GM12878 (cell line): ENCODE measurements at regions not wholly inside any gene's neighbourhood (a gene's known extent, or its start where the extent isn't known, plus 50 kb on each side); places are given as distances from the start of the nearest gene placed in this dataset.
A peak's percentile ranks its signal among the peaks of the same experiment; 100 is the strongest.

Source experiments
- ATAC-seq: fragments of 200-7000 bp; cut with Tn5 transposase; 3 replicates; pipeline ENCODE4 v1.9.1; 2020; ENCODE audit warnings: mild to moderate bottlenecking, moderate library complexity
- BruUV-seq: library from RNA; stranded (reverse); fragments of 400-500 nt; replicated peaks from 2 replicates; lab custom pipeline; 2021; lab: Mats Ljungman, UMichigan
- CTCF ChIA-PET: fragments of 300-600 bp; sonication (Branson Sonifier 250); formaldehyde crosslinking; extraction: SDS; loops from one replicate; lab custom pipeline; 2021; ENCODE audit warnings: inconsistent platforms; lab: Yijun Ruan, JAX
- POLR2A ChIA-PET: fragments of 350-600 bp; formaldehyde crosslinking; extraction: SDS; loops from one replicate; lab custom pipeline; 2021; ENCODE audit warnings: inconsistent platforms; lab: Charles Lee
- RAD21 ChIA-PET: fragments of 300-600 bp; sonication (Branson Sonifier 250); formaldehyde crosslinking; loops from one replicate; lab custom pipeline; 2023; ENCODE audit warnings: antibody characterized with exemption; ENCODE audit not compliant: unreplicated experiment; lab: Charles Lee
- SMC1A ChIA-PET: fragments of 300-600 bp; sonication (Branson Sonifier 250); formaldehyde crosslinking; loops from one replicate; lab custom pipeline; 2023; ENCODE audit not compliant: unreplicated experiment, uncharacterized antibody; lab: Charles Lee
- DNase-seq: peaks from one replicate; pipeline ENCODE4 v3.0.0-alpha.2; 2011; ENCODE audit warnings: low read depth, low spot score
- FAIRE-seq: peaks from 3 replicates; lab custom pipeline; 2011; peaks lifted over from hg19 to GRCh38; lab: Jason Lieb, UNC
- H2AFZ ChIP-seq: 2 replicates; pipeline ENCODE4 v1.6.0; 2011; ENCODE audit warnings: low read depth, low read length, control low read depth; ENCODE audit not compliant: control insufficient read depth
- H3K27ac ChIP-seq: 2 replicates; pipeline ENCODE4 v1.5.1; 2011; ENCODE audit warnings: control low read depth; ENCODE audit not compliant: control insufficient read depth, insufficient read depth
- H3K27me3 ChIP-seq, 2 experiments: replicated peaks in 1 of 2; 2 replicates each; pipeline versions ENCODE4 v1.6.0 to v1.6.1; 2011; ENCODE audit warnings: low read length in 1 of 2; ENCODE audit not compliant: control insufficient read depth in 2 of 2, insufficient read depth in 2 of 2
- H3K36me3 ChIP-seq, 2 experiments: 2 replicates each; pipeline ENCODE4 v1.5.1; 2011; ENCODE audit warnings: low read length in 1 of 2; ENCODE audit not compliant: control insufficient read depth in 2 of 2, insufficient read depth in 2 of 2
- H3K4me1 ChIP-seq: 2 replicates; pipeline ENCODE4 v1.6.1; 2011; ENCODE audit warnings: mild to moderate bottlenecking, low read length, moderate library complexity, mixed read lengths; ENCODE audit not compliant: control insufficient read depth, insufficient read depth
- H3K4me2 ChIP-seq: 2 replicates; pipeline ENCODE4 v1.6.0; 2011; ENCODE audit warnings: control low read depth; ENCODE audit not compliant: control insufficient read depth, insufficient read depth
- H3K4me3 ChIP-seq: fragments of 200-600 bp; sonication (generic); 2 replicates; pipeline ENCODE4 v1.5.1; 2016
- H3K79me2 ChIP-seq: 2 replicates; pipeline ENCODE4 v1.6.0; 2011; ENCODE audit warnings: low read length; ENCODE audit not compliant: control insufficient read depth, insufficient read depth
- H3K9ac ChIP-seq: 2 replicates; pipeline ENCODE4 v1.8.0; 2011; ENCODE audit warnings: low read length, control low read depth, mixed read lengths; ENCODE audit not compliant: control insufficient read depth, insufficient read depth
- H3K9me3 ChIP-seq: replicated peaks from 3 replicates; pipeline ENCODE4 v1.5.1; 2011; ENCODE audit warnings: mild to moderate bottlenecking, low read length; ENCODE audit not compliant: control insufficient read depth, insufficient read depth
- H4K20me1 ChIP-seq: 2 replicates; pipeline ENCODE4 v1.6.0; 2011; ENCODE audit not compliant: control insufficient read depth, insufficient read depth
- ESRRA ChIP-seq: IDR thresholded peaks from 2 replicates; pipeline ENCODE4 v1.6.1; 2012; ENCODE audit warnings: mild to moderate bottlenecking, low read length, improper control_type of control experiment
- RCOR1 ChIP-seq: conservative IDR thresholded peaks from 2 replicates; pipeline ENCODE4 v1.6.1; 2012; ENCODE audit warnings: low read depth, low read length, improper control_type of control experiment
- RUNX3 ChIP-seq: IDR thresholded peaks from 2 replicates; pipeline ENCODE4 v1.6.1; 2012; ENCODE audit warnings: low read length, inconsistent platforms
- in situ Hi-C: fragments of 300-500 bp; cut with MboI; formaldehyde crosslinking; loops from 9 replicates; pipeline ENCODE4 v1.14.3; 2018; ENCODE audit warnings: mixed read lengths
- intact Hi-C: fragments of 100-400 bp; cut with micrococcal nuclease; formaldehyde crosslinking; loops from one replicate; pipeline ENCODE4 v1.14.2; 2022; ENCODE audit not compliant: unreplicated experiment

- no peak for FAIRE-seq
- BruUV-seq = no TSS peak
- in situ Hi-C loops = no loop called here
Observed at GRCh38 chr6:121020656-121021055, 313.6 kb downstream of the TBC1D32 start.

GRCh38 chr6:121008553-121008952 is 325.7 kb downstream of the TBC1D32 start:
- H4K20me1 ChIP-seq = no peaks in the 10 kb centered on the region
- ChIA-PET CTCF (no interaction called here), SMC1A (interaction anchor here (0.8 to 1.1 kb wide), 3 partner anchors 23 to 210 kb away, joined by 3 read pairs; no protein-coding TSS in a partner anchor), RAD21 (interaction anchor here (1.7 kb wide), 1 partner anchor 9 kb away, joined by 4 read pairs; no protein-coding TSS in a partner anchor), POLR2A (no interaction called here)
- no peak overlapping the region for H2AFZ ChIP-seq
- no peak overlapping the region for H3K4me3 ChIP-seq
- intact Hi-C loops (no loop called here), in situ Hi-C loops (no loop called here)
- no peak overlapping the region for H3K9ac ChIP-seq
- no peaks in the 10 kb centered on the region for H3K4me1 ChIP-seq
- ATAC-seq (peak; percentile 80), DNase-seq (no peak), FAIRE-seq (no peak)
- no TSS peak for BruUV-seq
- no peaks in the 10 kb centered on the region; the same call in 2 of the 3 replicates for H3K9me3 ChIP-seq
- H3K4me2 ChIP-seq = no peak overlapping the region
- TF ChIP-seq RUNX3 = peak; percentile 62
- no peak for TF ChIP-seq ESRRA
- H3K36me3 ChIP-seq = no peaks in the 10 kb centered on the region
- no peaks in the 10 kb centered on the region for H3K27me3 ChIP-seq
- no peak overlapping the region for H3K27ac ChIP-seq
- no peaks in the 10 kb centered on the region for H3K79me2 ChIP-seq

More at GRCh38 chr6:121020656-121021055, 313.6 kb downstream of the TBC1D32 start:
- H3K9me3 ChIP-seq = no peaks in the 10 kb centered on the region
- H3K27ac ChIP-seq = no peak overlapping the region
- no peak for ATAC-seq
- no peak for DNase-seq
- H4K20me1 ChIP-seq = no peaks in the 10 kb centered on the region
- TF ChIP-seq RCOR1 = no peak
- no peaks in the 10 kb centered on the region for H3K36me3 ChIP-seq
- intact Hi-C loops = no loop called here
- no peaks in the 10 kb centered on the region for H3K79me2 ChIP-seq
- no peaks in the 10 kb centered on the region for H3K27me3 ChIP-seq
- H3K4me1 ChIP-seq = no peaks in the 10 kb centered on the region
- H2AFZ ChIP-seq = no peak overlapping the region
- POLR2A ChIA-PET = no interaction called here
- no peak overlapping the region for H3K9ac ChIP-seq
- SMC1A ChIA-PET = no interaction called here
- RAD21 ChIA-PET = no interaction called here
- H3K4me3 ChIP-seq = no peak overlapping the region
- no peak overlapping the region for H3K4me2 ChIP-seq
- CTCF ChIA-PET = no interaction called here
